ENCODE measurements at regions not wholly inside any gene's neighbourhood (a gene's known extent, or its start where the extent isn't known, plus 50 kb on each side); places are given as distances from the start of the nearest gene placed in this dataset.

- Histone ChIP-seq H3K79me2 (ENCODE audit: insufficient read depth, low read length) (no peaks in the 10 kb centered on the region), H3K27me3 (ENCODE audit: insufficient read depth, low read length) (0 out of 2 replicates have a peak, but pooled peaks cover 14% of the 10 kb centered on the region), H3K9me3 (ENCODE audit: control insufficient read depth in 1 of 2, insufficient read depth in 1 of 2, low read depth in 1 of 2, low read length in 2 of 2) (no peaks in the 10 kb centered on the region), H4K20me1 (ENCODE audit: insufficient read depth) (no peaks in the 10 kb centered on the region), H3K9ac (ENCODE audit: low read length) (no peak overlapping the region), H3K9me2 (ENCODE audit: insufficient read depth) (no peaks in the 10 kb centered on the region), H2AFZ (ENCODE audit: low read depth, low read length, poor library complexity, severe bottlenecking) (no peak overlapping the region), H3K4me3 (replicated peaks in 1 of 2; ENCODE audit: low read depth in 1 of 2, low read length in 2 of 2) (no peak overlapping the region), H3K4me2 (ENCODE audit: low read length) (no peak overlapping the region), H3K27ac (ENCODE audit: low read depth, low read length) (no peak overlapping the region), H3K4me1 (ENCODE audit: control insufficient read depth in 1 of 2, insufficient read depth in 2 of 2, low read length in 2 of 2) (no peaks in the 10 kb centered on the region), H3K36me3 (ENCODE audit: control insufficient read depth in 1 of 2, insufficient read depth in 2 of 2, low read length in 2 of 2) (no peaks in the 10 kb centered on the region)
- no peak for TF ChIP-seq CEBPB (IDR thresholded peaks at IDR 0.05; ENCODE audit: low read depth)
- TF ChIP-seq ZBTB33 (IDR thresholded peaks at IDR 0.05; ENCODE audit: extremely low read depth, insufficient replicate concordance, low read length): no peak
- no peak for TF ChIP-seq MAX (IDR thresholded peaks at IDR 0.05)
- TF ChIP-seq SIN3A (IDR thresholded peaks at IDR 0.05; ENCODE audit: low read depth): no peak
- TF ChIP-seq EZH2phosphoT487 (IDR thresholded peaks at IDR 0.05; ENCODE audit: borderline replicate concordance): no peak
- intact Hi-C loops (cut with micrococcal nuclease): no loop called here
- no TSS peak for BruUV-seq (replicated peaks)
- RAD21 ChIA-PET (ENCODE audit: low non-redundant PET in 1 of 2, low total read pairs in 2 of 2, uncharacterized antibody in 2 of 2, unreplicated experiment in 2 of 2): no interaction called here
- POLR2A ChIA-PET: no interaction called here
- CTCF ChIA-PET: no interaction called here
- DNase-seq (ENCODE audit: low read depth, low spot score) (no peak), ATAC-seq (no peak)
These were observed 256.8 kb downstream of the INSC start for GRCh38 chr11:15371533-15371932.

GRCh38 chr11:15374418-15374817 is 259.7 kb downstream of the INSC start:
- Histone ChIP-seq H3K27ac (ENCODE audit: low read depth, low read length) (no peak overlapping the region), H3K36me3 (ENCODE audit: control insufficient read depth in 1 of 2, insufficient read depth in 2 of 2, low read length in 2 of 2) (no peaks in the 10 kb centered on the region), H3K4me3 (replicated peaks in 1 of 2; ENCODE audit: low read depth in 1 of 2, low read length in 2 of 2) (no peak overlapping the region), H3K9me2 (ENCODE audit: insufficient read depth) (no peaks in the 10 kb centered on the region), H4K20me1 (ENCODE audit: insufficient read depth) (no peaks in the 10 kb centered on the region), H3K79me2 (ENCODE audit: insufficient read depth, low read length) (no peaks in the 10 kb centered on the region), H3K4me2 (ENCODE audit: low read length) (no peak overlapping the region), H3K9ac (ENCODE audit: low read length) (no peak overlapping the region), H3K9me3 (ENCODE audit: control insufficient read depth in 1 of 2, insufficient read depth in 1 of 2, low read depth in 1 of 2, low read length in 2 of 2) (no peaks in the 10 kb centered on the region), H3K27me3 (ENCODE audit: insufficient read depth, low read length) (no peaks in the 10 kb centered on the region), H3K4me1 (ENCODE audit: control insufficient read depth in 1 of 2, insufficient read depth in 2 of 2, low read length in 2 of 2) (no peaks in the 10 kb centered on the region), H2AFZ (ENCODE audit: low read depth, low read length, poor library complexity, severe bottlenecking) (no peak overlapping the region)
- DNase-seq (ENCODE audit: low read depth, low spot score) (no peak), ATAC-seq (no peak)
- RAD21 ChIA-PET (ENCODE audit: low non-redundant PET in 1 of 2, low total read pairs in 2 of 2, uncharacterized antibody in 2 of 2, unreplicated experiment in 2 of 2): no interaction called here
- intact Hi-C loops (cut with micrococcal nuclease): no loop called here
- CTCF ChIA-PET: no interaction called here
- no TSS peak for BruUV-seq (replicated peaks)
- POLR2A ChIA-PET: no interaction called here
- TF ChIP-seq FOSL1 (IDR thresholded peaks at IDR 0.05; ENCODE audit: low read depth): no peak
- TF ChIP-seq JUND (IDR thresholded peaks at IDR 0.05): no peak
- no peak for TF ChIP-seq ELF1 (IDR thresholded peaks at IDR 0.05; ENCODE audit: borderline replicate concordance, low read depth)
- TF ChIP-seq CTCF (IDR thresholded peaks at IDR 0.05 in 2 of 3, conservative IDR thresholded peaks at IDR 0.05 in 1 of 3; ENCODE audit: borderline replicate concordance in 1 of 3, insufficient read depth in 1 of 3, low read depth in 2 of 3, low read length in 2 of 3): no peak
- TF ChIP-seq EZH2 (IDR thresholded peaks at IDR 0.05): no peak
- no peak for TF ChIP-seq ATF3 (IDR thresholded peaks at IDR 0.05)
- TF ChIP-seq MAX (IDR thresholded peaks at IDR 0.05): no peak
- no peak for TF ChIP-seq RAD21 (IDR thresholded peaks at IDR 0.05; ENCODE audit: low read depth)
- TF ChIP-seq YY1 (IDR thresholded peaks at IDR 0.05; ENCODE audit: extremely low read depth, insufficient replicate concordance, low read depth, low read length): no peak
- no peak for TF ChIP-seq SRF (IDR thresholded peaks at IDR 0.05; ENCODE audit: low read depth)
- TF ChIP-seq POLR2AphosphoS5 (IDR thresholded peaks at IDR 0.05; ENCODE audit: low read depth, low read length): no peak
- no peak for TF ChIP-seq SIN3A (IDR thresholded peaks at IDR 0.05; ENCODE audit: low read depth)
- TF ChIP-seq EZH2phosphoT487 (IDR thresholded peaks at IDR 0.05; ENCODE audit: borderline replicate concordance): no peak
- TF ChIP-seq ZNF274 (IDR thresholded peaks at IDR 0.05; ENCODE audit: low read depth, low read length): no peak

Data from HCT116 (cell line).